GM04504 (cell line): ENCODE measurements at regions not wholly inside any gene's neighbourhood (a gene's known extent, or its start where the extent isn't known, plus 50 kb on each side); places are given as distances from the start of the nearest gene placed in this dataset.

Experiments used
- DNase-seq: peaks from one replicate; pipeline ENCODE4 v3.0.0-alpha.2; 2012; ENCODE audit warnings: low read depth

GRCh38 chr9:32319312-32319929 lies 65.0 kb upstream of the ACO1 start:
- no peak for DNase-seq

GRCh38 chr9:32322622-32323021 lies 61.8 kb upstream of the ACO1 start:
- no peak for DNase-seq

GRCh38 chr9:32326146-32326545 lies 58.3 kb upstream of the ACO1 start:
- no peak for DNase-seq

GRCh38 chr9:32331240-32331639 lies 53.2 kb upstream of the ACO1 start:
- DNase-seq, result no peak

GRCh38 chr9:32334112-32334511 lies 50.3 kb upstream of the ACO1 start:
- no peak for DNase-seq
